ENCODE measurements at regions not wholly inside any gene's neighbourhood (a gene's known extent, or its start where the extent isn't known, plus 50 kb on each side); places are given as distances from the start of the nearest gene placed in this dataset.

- DNase-seq, result no peak
Measured at GRCh38 chr3:145983101-145983500, 177.9 kb downstream of the PLOD2 start.
